PC-3 (cell line): ENCODE measurements at regions not wholly inside any gene's neighbourhood (a gene's known extent, or its start where the extent isn't known, plus 50 kb on each side); places are given as distances from the start of the nearest gene placed in this dataset.

Experiments
- ATAC-seq: fragments of 200-7000 bp; cut with Tn5 transposase; 2 replicates; pipeline ENCODE4 v1.9.1; 2020; ENCODE audit warnings: mild to moderate bottlenecking, moderate library complexity
- BruUV-seq: library from RNA; stranded (reverse); fragments of 400-500 nt; replicated peaks from 2 replicates; lab custom pipeline; 2021; lab: Mats Ljungman, UMichigan
- CTCF ChIA-PET: fragments of 300-600 bp; sonication (Branson Sonifier 250); formaldehyde crosslinking; loops from one replicate; lab custom pipeline; 2022; ENCODE audit warnings: antibody characterized with exemption; lab: Charles Lee
- POLR2A ChIA-PET: fragments of 300-600 bp; sonication (Branson Sonifier 250); formaldehyde crosslinking; loops from one replicate; lab custom pipeline; 2022; ENCODE audit warnings: antibody characterized with exemption; ENCODE audit not compliant: unreplicated experiment; lab: Charles Lee
- DNase-seq: peaks from one replicate; pipeline ENCODE4 v3.0.0-alpha.2; 2015
- H2AFZ ChIP-seq: fragments of 300-600 bp; sonication (generic); 2 replicates; pipeline ENCODE4 v1.6.0; 2016; ENCODE audit warnings: antibody characterized with exemption, low read length
- H3F3A ChIP-seq: fragments of 300-600 bp; sonication (generic); one replicate; pipeline ENCODE4 v1.6.0; 2017; ENCODE audit warnings: antibody characterized with exemption, low read length, control low read depth, mild to moderate bottlenecking; ENCODE audit not compliant: unreplicated experiment
- H3K27ac ChIP-seq: fragments of 300-600 bp; sonication (generic); 2 replicates; pipeline ENCODE4 v1.5.1; 2016; ENCODE audit warnings: mild to moderate bottlenecking, low read length
- H3K27me3 ChIP-seq: fragments of 300-600 bp; sonication (generic); 2 replicates; pipeline ENCODE4 v1.6.1; 2016; ENCODE audit warnings: low read length, mixed read lengths
- H3K36me3 ChIP-seq: fragments of 300-600 bp; sonication (generic); 2 replicates; pipeline ENCODE4 v1.6.1; 2016; ENCODE audit warnings: low read depth, mixed run types, low read length, mixed read lengths
- H3K4me1 ChIP-seq: fragments of 300-600 bp; sonication (generic); 2 replicates; pipeline ENCODE4 v1.5.1; 2016; ENCODE audit warnings: low read length; ENCODE audit not compliant: insufficient read depth
- H3K4me2 ChIP-seq: fragments of 300-600 bp; sonication (generic); 2 replicates; pipeline ENCODE4 v1.6.0; 2016; ENCODE audit warnings: low read length
- H3K4me3 ChIP-seq: fragments of 300-600 bp; sonication (generic); 2 replicates; pipeline ENCODE4 v1.5.1; 2016; ENCODE audit warnings: mild to moderate bottlenecking, low read length, mixed read lengths
- H3K79me2 ChIP-seq: fragments of 300-600 bp; sonication (generic); 2 replicates; pipeline ENCODE4 v1.6.1; 2017; ENCODE audit warnings: low read length, mixed read lengths
- H3K9ac ChIP-seq: fragments of 300-600 bp; sonication (generic); 2 replicates; pipeline ENCODE4 v1.6.0; 2016; ENCODE audit warnings: mild to moderate bottlenecking, low read length
- H3K9me2 ChIP-seq: fragments of 300-600 bp; sonication (generic); replicated peaks from 2 replicates; pipeline ENCODE4 v1.6.1; 2016; ENCODE audit warnings: mixed run types, low read length, mixed read lengths
- H3K9me3 ChIP-seq: fragments of 300-600 bp; sonication (generic); 2 replicates; pipeline ENCODE4 v1.6.1; 2016; ENCODE audit warnings: low read length, mixed read lengths
- H4K20me1 ChIP-seq: fragments of 300-600 bp; sonication (generic); 2 replicates; pipeline ENCODE4 v1.6.1; 2016; ENCODE audit warnings: low read length, mixed read lengths
- EZH2 ChIP-seq: fragments of 300-600 bp; sonication (generic); IDR thresholded peaks from one replicate; pipeline ENCODE4 v1.6.1; 2017; ENCODE audit warnings: antibody characterized with exemption, mild to moderate bottlenecking, low read length; ENCODE audit not compliant: unreplicated experiment
- EZH2phosphoT487 ChIP-seq: fragments of 300-600 bp; sonication (generic); IDR thresholded peaks from 2 replicates; pipeline ENCODE4 v1.6.1; 2018; ENCODE audit warnings: mild to moderate bottlenecking, antibody characterized with exemption, low read length, borderline replicate concordance
- intact Hi-C: fragments of 100-400 bp; cut with micrococcal nuclease; formaldehyde crosslinking; loops from 2 replicates; pipeline ENCODE4 v1.9.0; 2023
- TF ChIP-seq, protein P1 (sequence below): fragments of 300-600 bp; sonication (generic); conservative IDR thresholded peaks from 2 replicates; pipeline ENCODE4 v1.5.1; 2017; ENCODE audit warnings: antibody characterized with exemption, low read depth, mild to moderate bottlenecking, low read length

GRCh38 chr12:4112734-4113325 is 160.7 kb upstream of the CCND2 start:
- ATAC-seq (no peak), DNase-seq (no peak)
- Histone ChIP-seq H3K4me3 (no peak overlapping the region), H3F3A (no peaks in the 10 kb centered on the region), H3K9me2 (no peaks in the 10 kb centered on the region), H3K4me2 (no peak overlapping the region), H3K27me3 (peaks cover 36% of the 10 kb centered on the region; the same call in 1 of the 2 replicates), H3K27ac (no peak overlapping the region), H3K9ac (no peak overlapping the region), H2AFZ (no peak overlapping the region), H3K4me1 (no peaks in the 10 kb centered on the region), H3K36me3 (no peaks in the 10 kb centered on the region), H4K20me1 (no peaks in the 10 kb centered on the region), H3K79me2 (no peaks in the 10 kb centered on the region), H3K9me3 (no peaks in the 10 kb centered on the region)
- intact Hi-C loops, result no loop called here
- ChIA-PET POLR2A (no interaction called here), CTCF (no interaction called here)
- TF ChIP-seq, protein P1, sequence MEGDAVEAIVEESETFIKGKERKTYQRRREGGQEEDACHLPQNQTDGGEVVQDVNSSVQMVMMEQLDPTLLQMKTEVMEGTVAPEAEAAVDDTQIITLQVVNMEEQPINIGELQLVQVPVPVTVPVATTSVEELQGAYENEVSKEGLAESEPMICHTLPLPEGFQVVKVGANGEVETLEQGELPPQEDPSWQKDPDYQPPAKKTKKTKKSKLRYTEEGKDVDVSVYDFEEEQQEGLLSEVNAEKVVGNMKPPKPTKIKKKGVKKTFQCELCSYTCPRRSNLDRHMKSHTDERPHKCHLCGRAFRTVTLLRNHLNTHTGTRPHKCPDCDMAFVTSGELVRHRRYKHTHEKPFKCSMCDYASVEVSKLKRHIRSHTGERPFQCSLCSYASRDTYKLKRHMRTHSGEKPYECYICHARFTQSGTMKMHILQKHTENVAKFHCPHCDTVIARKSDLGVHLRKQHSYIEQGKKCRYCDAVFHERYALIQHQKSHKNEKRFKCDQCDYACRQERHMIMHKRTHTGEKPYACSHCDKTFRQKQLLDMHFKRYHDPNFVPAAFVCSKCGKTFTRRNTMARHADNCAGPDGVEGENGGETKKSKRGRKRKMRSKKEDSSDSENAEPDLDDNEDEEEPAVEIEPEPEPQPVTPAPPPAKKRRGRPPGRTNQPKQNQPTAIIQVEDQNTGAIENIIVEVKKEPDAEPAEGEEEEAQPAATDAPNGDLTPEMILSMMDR, result no peak
- TF ChIP-seq EZH2, result no peak
- no peak for TF ChIP-seq EZH2phosphoT487
- BruUV-seq, result no TSS peak

- no peaks in the 10 kb centered on the region for H3K36me3 ChIP-seq
- H3F3A ChIP-seq, result no peaks in the 10 kb centered on the region
- H3K4me2 ChIP-seq, result no peak overlapping the region
- intact Hi-C loops, result no loop called here
- H3K9ac ChIP-seq, result no peak overlapping the region
- no peaks in the 10 kb centered on the region for H4K20me1 ChIP-seq
- ChIA-PET POLR2A (no interaction called here), CTCF (no interaction called here)
- no peak for ATAC-seq
- TF ChIP-seq, protein P1, result no peak
- TF ChIP-seq EZH2 (no peak), EZH2phosphoT487 (no peak)
- H3K9me3 ChIP-seq, result no peaks in the 10 kb centered on the region
- no peaks in the 10 kb centered on the region for H3K4me1 ChIP-seq
- no peak for DNase-seq
- no TSS peak for BruUV-seq
- H3K79me2 ChIP-seq, result no peaks in the 10 kb centered on the region
- no peak overlapping the region for H2AFZ ChIP-seq
- H3K9me2 ChIP-seq, result no peaks in the 10 kb centered on the region
- peaks cover 31% of the 10 kb centered on the region; the same call in 1 of the 2 replicates for H3K27me3 ChIP-seq
- no peak overlapping the region for H3K27ac ChIP-seq
- no peak overlapping the region for H3K4me3 ChIP-seq
Observed at GRCh38 chr12:4112290-4112689, 161.3 kb upstream of the CCND2 start.

DNA sequence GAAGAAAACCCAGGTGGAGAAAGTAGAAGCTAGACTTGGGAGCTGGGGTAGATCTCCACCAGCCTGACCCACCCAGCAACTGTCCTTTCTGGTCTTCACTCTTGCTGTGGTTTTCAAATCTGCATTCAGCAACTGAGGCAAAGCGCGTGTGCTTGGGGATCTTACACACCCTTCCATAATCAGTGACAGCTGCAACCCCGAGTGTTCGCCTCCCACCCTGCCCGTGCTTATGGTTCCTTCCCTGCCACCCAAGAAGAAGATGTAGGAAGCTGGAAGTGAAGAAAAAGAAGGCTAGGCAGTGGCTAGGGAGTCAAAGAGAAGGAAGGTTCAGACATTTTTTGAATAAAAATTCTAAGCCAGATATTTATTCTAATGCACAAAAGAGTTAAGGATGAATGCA is 162.6 kb upstream of the CCND2 start:
- H3K4me1 ChIP-seq, result no peaks in the 10 kb centered on the region
- POLR2A ChIA-PET, result no interaction called here
- H4K20me1 ChIP-seq, result no peaks in the 10 kb centered on the region
- peaks cover 27% of the 10 kb centered on the region for H3K27me3 ChIP-seq
- ATAC-seq (no peak), DNase-seq (no peak)
- no peak overlapping the region for H2AFZ ChIP-seq
- BruUV-seq, result no TSS peak
- no peaks in the 10 kb centered on the region for H3K9me3 ChIP-seq
- H3K79me2 ChIP-seq, result no peaks in the 10 kb centered on the region
- H3K4me2 ChIP-seq, result no peak overlapping the region
- H3F3A ChIP-seq, result no peaks in the 10 kb centered on the region
- H3K27ac ChIP-seq, result no peak overlapping the region
- no peak overlapping the region for H3K9ac ChIP-seq
- no peaks in the 10 kb centered on the region for H3K9me2 ChIP-seq
- intact Hi-C loops, result no loop called here
- no peak for TF ChIP-seq EZH2phosphoT487
- no peak for TF ChIP-seq EZH2
- TF ChIP-seq, protein P1, result no peak
- H3K4me3 ChIP-seq, result no peak overlapping the region
- H3K36me3 ChIP-seq, result no peaks in the 10 kb centered on the region
- CTCF ChIA-PET, result no interaction called here
